Pancreas (tissue), 10 donors: ENCODE measurements at regions not wholly inside any gene's neighbourhood (a gene's known extent, or its start where the extent isn't known, plus 50 kb on each side); places are given as distances from the start of the nearest gene placed in this dataset.

Experiments
- ATAC-seq, 4 donors: fragments of 200-7000 bp; cut with Tn5 transposase; one replicate each; pipeline versions ENCODE4 v1.8.0 to v1.9.1; 2020; ENCODE audit warnings: mild to moderate bottlenecking in 4 of 4, moderate library complexity in 4 of 4
- DNase-seq, 6 donors: peaks; one replicate each; pipeline ENCODE4 v3.0.0-alpha.2; 2020
- FAIRE-seq: peaks from 2 replicates; lab custom pipeline; 2012; peaks lifted over from hg19 to GRCh38; lab: Jason Lieb, UNC
- H3K27ac ChIP-seq, 4 donors: fragments of 200-600 bp; sonication (generic); 1 replicate in 3 of 4; 2 replicates in 1 of 4; pipeline versions ENCODE4 v1.5.0 to v1.8.0; 2020
- H3K27me3 ChIP-seq, 4 donors: fragments of 200-600 bp; one replicate each; pipeline ENCODE4 v1.8.0; 2021
- H3K36me3 ChIP-seq, 3 donors: fragments of 200-600 bp; sonication (generic) in 1 of 3; one replicate each; pipeline versions ENCODE4 v1.5.0 to v1.8.0; 2020 to 2021
- H3K4me1 ChIP-seq, 3 donors: fragments of 200-600 bp; one replicate each; pipeline ENCODE4 v1.8.0; 2021
- H3K4me3 ChIP-seq, 4 donors: fragments of 200-600 bp; sonication (generic) in 2 of 4; one replicate each; pipeline versions ENCODE4 v1.5.0 to v1.8.0; 2020 to 2021
- H3K9me3 ChIP-seq, 4 donors: fragments of 200-600 bp; one replicate each; pipeline ENCODE4 v1.8.0; 2021
- CTCF ChIP-seq, 4 donors: fragments of 200-600 bp; sonication (generic) in 3 of 4; IDR thresholded peaks; one replicate each; pipeline versions ENCODE4 v1.5.0 to v1.8.0; 2021; ENCODE audit warnings: antibody characterized with exemption in 4 of 4
- WGBS, 2 donors: extraction: QIAGEN DNeasy Blood & Tissue Kit; methylation state at CpG; one replicate each; pipeline ENCODE4 v1.1.7; 2013; 5-methylcytosine and 5-hydroxymethylcytosine counted together
- intact Hi-C, 3 donors: fragments of 100-400 bp; cut with DNase I; formaldehyde crosslinking; loops; one replicate each; pipeline versions ENCODE4 v1.11.1 to v1.14.2; 2022
- donor health status: healthy with polysubstance abuse.
- donor health status: DM: no; HTN: no; CAD: no; lungs with moderate emphysema.
- donor health status: DM: no; HTN: no; CAD: no.
- donor health status: control.
- donor health status: control.
- donor health status: Bipolar disorder and iron deficiency.
- donor health status: DM: yes; HTN: yes; CAD: no.
- donor health status: DM: no; HTN: no; CAD: no.
- donor health status: DM: no; HTN: no; CAD: no.
- donor health status: DM: yes; HTN: yes; CAD: no.

GRCh38 chr1:55277377-55278130 is 62.4 kb upstream of the USP24 start:
- Histone ChIP-seq H3K4me3 (no peak overlapping the region), H3K36me3 (no peaks in the 10 kb centered on the region), H3K4me1 (no peaks in the 10 kb centered on the region), H3K27me3 (no peaks in the 10 kb centered on the region), H3K27ac (no peak overlapping the region), H3K9me3 (no peaks in the 10 kb centered on the region)
- ATAC-seq (peak; percentile 94 to 97 (median 96)), DNase-seq (peak; percentile 59 to 90 (median 81)), FAIRE-seq (no peak)
- TF ChIP-seq CTCF (IDR thresholded peaks at IDR 0.05): peak; percentile 73 to 80 (median 74)
- WGBS, 2 donors: 13 to 18% methylated on average over 11 to 15 of the region's 15 CpGs
- intact Hi-C loops: loop anchor here in 2 of 3 donors (5.0 kb wide), 2 partner anchors 135 to 140 kb away; no protein-coding TSS in a partner anchor

GRCh38 chr1:55276671-55277376 is 61.7 kb upstream of the USP24 start:
- no peak overlapping the region for H3K27ac ChIP-seq
- FAIRE-seq (no peak), DNase-seq (no peak), ATAC-seq (peak in 2 of 4 donors; percentile 6 to 20)
- H3K9me3 ChIP-seq: no peaks in the 10 kb centered on the region
- no peaks in the 10 kb centered on the region for H3K36me3 ChIP-seq
- no peaks in the 10 kb centered on the region for H3K27me3 ChIP-seq
- intact Hi-C loops: loop anchor here in 2 of 3 donors (5.0 kb wide), 2 partner anchors 135 to 140 kb away; no protein-coding TSS in a partner anchor
- H3K4me3 ChIP-seq: no peak overlapping the region
- no peak for TF ChIP-seq CTCF (IDR thresholded peaks at IDR 0.05)
- 80 to 88% methylated on average over 8 of the region's 8 CpGs for WGBS, 2 donors
- no peaks in the 10 kb centered on the region for H3K4me1 ChIP-seq

- DNase-seq (no peak), FAIRE-seq (no peak), ATAC-seq (peak in 2 of 4 donors; percentile 21 to 30)
- H3K27me3 ChIP-seq: no peaks in the 10 kb centered on the region
- no peaks in the 10 kb centered on the region for H3K36me3 ChIP-seq
- no peak overlapping the region for H3K27ac ChIP-seq
- no peaks in the 10 kb centered on the region for H3K4me1 ChIP-seq
- H3K4me3 ChIP-seq: no peak overlapping the region
- TF ChIP-seq CTCF (IDR thresholded peaks at IDR 0.05): no peak
- no peaks in the 10 kb centered on the region for H3K9me3 ChIP-seq
- 40 to 47% methylated on average over 1 of the region's 1 CpG for WGBS, 2 donors
- intact Hi-C loops: loop anchor here in 2 of 3 donors (5.0 kb wide), 2 partner anchors 134 to 139 kb away; no protein-coding TSS in a partner anchor
These were observed 60.8 kb upstream of the USP24 start for GRCh38 chr1:55275941-55276341.

GRCh38 chr1:55275151-55275748 is 60.1 kb upstream of the USP24 start:
- FAIRE-seq: no peak

More at GRCh38 chr1:55275151-55275748, 60.1 kb upstream of the USP24 start:
- no peaks in the 10 kb centered on the region for H3K4me1 ChIP-seq
- no peaks in the 10 kb centered on the region for H3K9me3 ChIP-seq
- H3K36me3 ChIP-seq: no peaks in the 10 kb centered on the region
- ATAC-seq (peak in 2 of 4 donors; percentile 10 to 61), DNase-seq (no peak)
- WGBS, 2 donors: 48 to 49% methylated on average over 12 of the region's 12 CpGs
- no peak for TF ChIP-seq CTCF (IDR thresholded peaks at IDR 0.05)
- H3K4me3 ChIP-seq: no peak overlapping the region
- no peak overlapping the region for H3K27ac ChIP-seq
- H3K27me3 ChIP-seq: no peaks in the 10 kb centered on the region
- intact Hi-C loops: loop anchor here in 2 of 3 donors (5.0 kb wide), 2 partner anchors 133 to 138 kb away; no protein-coding TSS in a partner anchor
